Hepatocyte (in vitro differentiated cells): ENCODE measurements at regions not wholly inside any gene's neighbourhood (a gene's known extent, or its start where the extent isn't known, plus 50 kb on each side); places are given as distances from the start of the nearest gene placed in this dataset.

ENCODE experiments used
- EZH2 ChIP-seq: fragments of 200-600 bp; sonication (generic); IDR thresholded peaks from 2 replicates; pipeline ENCODE4 v1.6.1; 2016; ENCODE audit warnings: antibody characterized with exemption, mild to moderate bottlenecking, borderline replicate concordance
- EZH2phosphoT487 ChIP-seq: fragments of 200-600 bp; sonication (generic); IDR thresholded peaks from one replicate; pipeline ENCODE4 v1.6.1; 2018; ENCODE audit warnings: antibody characterized with exemption, mild to moderate bottlenecking, low read depth, moderate library complexity; ENCODE audit not compliant: unreplicated experiment, severe bottlenecking
- TF ChIP-seq, protein P1 (sequence below): fragments of 200-600 bp; sonication (generic); IDR thresholded peaks from 2 replicates; pipeline ENCODE4 v1.5.1; 2016; ENCODE audit warnings: antibody characterized with exemption, mild to moderate bottlenecking; ENCODE audit not compliant: poor library complexity

DNA sequence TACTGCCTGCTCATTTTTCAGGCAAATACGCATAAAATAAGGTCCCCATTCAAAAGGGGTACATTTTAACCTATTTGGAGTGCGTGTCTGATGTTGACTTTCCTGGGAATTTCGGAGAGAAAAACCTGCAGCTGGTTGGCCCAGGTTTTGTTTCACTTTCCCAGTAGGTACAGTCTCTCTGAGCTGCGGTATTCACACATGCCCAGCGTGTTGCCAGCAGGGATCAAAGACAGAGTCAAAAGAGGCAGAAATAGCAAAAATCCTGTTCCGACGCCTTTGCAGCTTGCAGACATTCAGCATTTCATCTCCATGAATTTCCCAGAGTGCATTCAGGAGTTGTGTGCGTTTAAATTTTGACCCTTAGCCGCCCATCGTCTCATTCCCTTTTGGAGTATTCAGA, 855.4 kb upstream of the CELF4 start:
- TF ChIP-seq, protein P1, sequence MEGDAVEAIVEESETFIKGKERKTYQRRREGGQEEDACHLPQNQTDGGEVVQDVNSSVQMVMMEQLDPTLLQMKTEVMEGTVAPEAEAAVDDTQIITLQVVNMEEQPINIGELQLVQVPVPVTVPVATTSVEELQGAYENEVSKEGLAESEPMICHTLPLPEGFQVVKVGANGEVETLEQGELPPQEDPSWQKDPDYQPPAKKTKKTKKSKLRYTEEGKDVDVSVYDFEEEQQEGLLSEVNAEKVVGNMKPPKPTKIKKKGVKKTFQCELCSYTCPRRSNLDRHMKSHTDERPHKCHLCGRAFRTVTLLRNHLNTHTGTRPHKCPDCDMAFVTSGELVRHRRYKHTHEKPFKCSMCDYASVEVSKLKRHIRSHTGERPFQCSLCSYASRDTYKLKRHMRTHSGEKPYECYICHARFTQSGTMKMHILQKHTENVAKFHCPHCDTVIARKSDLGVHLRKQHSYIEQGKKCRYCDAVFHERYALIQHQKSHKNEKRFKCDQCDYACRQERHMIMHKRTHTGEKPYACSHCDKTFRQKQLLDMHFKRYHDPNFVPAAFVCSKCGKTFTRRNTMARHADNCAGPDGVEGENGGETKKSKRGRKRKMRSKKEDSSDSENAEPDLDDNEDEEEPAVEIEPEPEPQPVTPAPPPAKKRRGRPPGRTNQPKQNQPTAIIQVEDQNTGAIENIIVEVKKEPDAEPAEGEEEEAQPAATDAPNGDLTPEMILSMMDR, result no peak
- no peak for TF ChIP-seq EZH2
- TF ChIP-seq EZH2phosphoT487, result no peak
